ENCODE measurements at regions not wholly inside any gene's neighbourhood (a gene's known extent, or its start where the extent isn't known, plus 50 kb on each side); places are given as distances from the start of the nearest gene placed in this dataset.

DNA sequence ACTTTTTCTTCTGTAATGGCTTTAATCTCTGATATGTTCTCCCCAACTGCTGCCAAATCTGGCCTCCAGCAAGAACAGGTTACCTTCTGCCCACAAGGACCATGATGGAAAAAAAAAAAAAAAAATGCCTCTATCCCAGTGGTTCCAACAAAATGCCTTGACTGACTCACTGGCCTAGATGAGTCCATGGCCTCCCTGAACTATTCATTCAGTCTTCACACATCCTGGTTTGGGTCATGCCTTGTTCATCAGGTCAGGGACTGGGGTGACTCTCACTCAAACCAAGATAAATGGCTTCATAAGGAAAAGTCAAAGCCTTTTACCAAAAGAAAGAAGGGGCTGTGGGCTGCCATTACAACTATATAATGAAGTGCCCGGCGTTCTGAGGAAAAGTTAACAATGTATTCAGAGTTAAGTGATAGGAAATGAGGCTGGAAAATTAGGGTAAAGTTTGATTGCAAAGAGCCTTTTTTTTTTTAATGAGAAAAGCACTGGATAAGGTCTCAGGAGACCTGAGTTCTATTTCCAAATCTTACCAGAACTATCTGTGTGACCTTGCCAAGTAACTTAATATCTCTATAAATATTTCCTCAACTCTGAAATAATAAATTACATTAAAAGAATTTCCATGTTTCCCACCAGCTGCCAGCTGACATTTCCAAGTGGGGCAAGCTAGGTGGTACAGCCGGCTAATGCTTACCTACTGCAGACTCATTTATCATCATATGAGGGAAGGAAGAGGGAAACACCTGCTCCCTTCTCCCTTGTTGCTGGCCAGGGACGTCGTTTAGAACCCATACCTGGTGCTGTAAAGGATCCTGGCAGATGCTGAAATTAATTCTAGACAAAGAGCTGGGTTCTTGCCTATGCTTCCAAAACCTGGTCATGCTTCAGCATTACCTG is 380.0 kb upstream of the MARCKS start:
- TF ChIP-seq, protein P1, sequence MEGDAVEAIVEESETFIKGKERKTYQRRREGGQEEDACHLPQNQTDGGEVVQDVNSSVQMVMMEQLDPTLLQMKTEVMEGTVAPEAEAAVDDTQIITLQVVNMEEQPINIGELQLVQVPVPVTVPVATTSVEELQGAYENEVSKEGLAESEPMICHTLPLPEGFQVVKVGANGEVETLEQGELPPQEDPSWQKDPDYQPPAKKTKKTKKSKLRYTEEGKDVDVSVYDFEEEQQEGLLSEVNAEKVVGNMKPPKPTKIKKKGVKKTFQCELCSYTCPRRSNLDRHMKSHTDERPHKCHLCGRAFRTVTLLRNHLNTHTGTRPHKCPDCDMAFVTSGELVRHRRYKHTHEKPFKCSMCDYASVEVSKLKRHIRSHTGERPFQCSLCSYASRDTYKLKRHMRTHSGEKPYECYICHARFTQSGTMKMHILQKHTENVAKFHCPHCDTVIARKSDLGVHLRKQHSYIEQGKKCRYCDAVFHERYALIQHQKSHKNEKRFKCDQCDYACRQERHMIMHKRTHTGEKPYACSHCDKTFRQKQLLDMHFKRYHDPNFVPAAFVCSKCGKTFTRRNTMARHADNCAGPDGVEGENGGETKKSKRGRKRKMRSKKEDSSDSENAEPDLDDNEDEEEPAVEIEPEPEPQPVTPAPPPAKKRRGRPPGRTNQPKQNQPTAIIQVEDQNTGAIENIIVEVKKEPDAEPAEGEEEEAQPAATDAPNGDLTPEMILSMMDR (IDR thresholded peaks at IDR 0.05; ENCODE audit: control insufficient read depth, extremely low read depth, insufficient read depth), result no peak
- DNase-seq (ENCODE audit: low read depth), result no peak
- H3K4me3 ChIP-seq (ENCODE audit: low read depth, low read length), result no peak overlapping the region

GRCh38 chr6:113480616-113481015 is 376.5 kb upstream of the MARCKS start:
- no peak for DNase-seq (ENCODE audit: low read depth)
- no peak overlapping the region for H3K4me3 ChIP-seq (ENCODE audit: low read depth, low read length)
- TF ChIP-seq, protein P1 (IDR thresholded peaks at IDR 0.05; ENCODE audit: control insufficient read depth, extremely low read depth, insufficient read depth), result no peak

DNA sequence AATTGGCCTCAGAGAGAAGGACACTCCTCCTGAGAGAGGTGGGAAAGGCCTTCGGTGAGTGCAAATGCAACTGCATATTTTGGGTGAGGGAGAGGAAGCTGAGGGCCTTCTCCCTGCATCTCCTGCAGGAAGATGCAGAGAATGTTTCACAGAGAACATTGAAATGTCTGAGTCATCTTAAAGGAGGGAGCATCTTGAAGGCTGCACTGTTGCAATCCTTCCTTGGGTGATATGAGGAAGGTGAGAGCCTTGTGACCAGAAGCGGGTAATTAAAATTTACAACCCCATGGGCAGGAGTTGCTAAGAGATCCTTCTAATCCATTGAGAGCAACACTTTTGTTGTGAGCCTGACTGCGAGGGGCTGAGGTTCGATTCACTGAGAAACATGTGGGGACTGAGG is 375.7 kb upstream of the MARCKS start:
- no peak overlapping the region for H3K4me3 ChIP-seq (ENCODE audit: low read depth, low read length)
- TF ChIP-seq, protein P1 (IDR thresholded peaks at IDR 0.05; ENCODE audit: control insufficient read depth, extremely low read depth, insufficient read depth), result no peak
- DNase-seq (ENCODE audit: low read depth), result no peak

- no peak for DNase-seq (ENCODE audit: low read depth)
- no peak overlapping the region for H3K4me3 ChIP-seq (ENCODE audit: low read depth, low read length)
- TF ChIP-seq, protein P1 (IDR thresholded peaks at IDR 0.05; ENCODE audit: control insufficient read depth, extremely low read depth, insufficient read depth), result no peak
Observed at GRCh38 chr6:113481910-113482309, 375.2 kb upstream of the MARCKS start.

GRCh38 chr6:113482771-113483170 is 374.4 kb upstream of the MARCKS start:
- TF ChIP-seq, protein P1 (IDR thresholded peaks at IDR 0.05; ENCODE audit: control insufficient read depth, extremely low read depth, insufficient read depth), result no peak
- DNase-seq (ENCODE audit: low read depth), result no peak
- H3K4me3 ChIP-seq (ENCODE audit: low read depth, low read length), result no peak overlapping the region

DNA sequence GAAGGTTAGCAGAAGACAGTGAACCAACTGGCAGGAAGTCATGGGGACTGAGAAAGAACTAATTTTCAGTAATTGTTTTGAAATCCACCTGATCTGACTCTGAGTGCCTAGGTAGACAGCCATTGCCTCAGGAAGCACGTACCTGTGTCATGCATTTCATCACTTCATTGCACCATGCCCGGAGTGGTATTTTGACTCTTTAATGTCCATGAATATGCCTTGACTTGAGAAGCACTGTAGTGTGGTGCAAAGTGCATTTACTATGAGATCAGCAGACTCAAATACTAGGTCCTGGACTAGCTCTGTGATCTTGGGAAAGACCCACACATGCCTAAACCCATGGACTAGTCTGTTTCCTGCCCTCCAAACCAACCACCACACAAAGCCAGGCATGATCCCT is 370.9 kb upstream of the MARCKS start:
- no peak for DNase-seq (ENCODE audit: low read depth)
- no peak overlapping the region for H3K4me3 ChIP-seq (ENCODE audit: low read depth, low read length)
- TF ChIP-seq, protein P1 (IDR thresholded peaks at IDR 0.05; ENCODE audit: control insufficient read depth, extremely low read depth, insufficient read depth), result no peak
